T-helper 22 cell (primary cell): ENCODE measurements at regions not wholly inside any gene's neighbourhood (a gene's known extent, or its start where the extent isn't known, plus 50 kb on each side); places are given as distances from the start of the nearest gene placed in this dataset.

Experiments
- DNase-seq: peaks from one replicate; pipeline ENCODE4 v3.0.0-alpha.2; 2020; ENCODE audit warnings: low read depth

- no peak for DNase-seq
These were observed 1258.0 kb upstream of the ZEB2 start for GRCh38 chr2:145777914-145778313.

- no peak for DNase-seq
These were observed 1257.4 kb upstream of the ZEB2 start for GRCh38 chr2:145777297-145777696.

GRCh38 chr2:145775591-145775990 lies 1255.7 kb upstream of the ZEB2 start:
- DNase-seq, result no peak

- DNase-seq, result no peak
These were observed 1251.6 kb upstream of the ZEB2 start for GRCh38 chr2:145771525-145771924.

GRCh38 chr2:145769011-145769716 lies 1249.2 kb upstream of the ZEB2 start:
- DNase-seq, result no peak

GRCh38 chr2:145765874-145766273 lies 1246.0 kb upstream of the ZEB2 start:
- no peak for DNase-seq

GRCh38 chr2:145764631-145765030 lies 1244.7 kb upstream of the ZEB2 start:
- no peak for DNase-seq

GRCh38 chr2:145760781-145761649 lies 1241.1 kb upstream of the ZEB2 start:
- DNase-seq, result no peak

GRCh38 chr2:145759228-145759915 lies 1239.5 kb upstream of the ZEB2 start:
- DNase-seq, result no peak

GRCh38 chr2:145757503-145758246 lies 1237.8 kb upstream of the ZEB2 start:
- DNase-seq, result no peak

- no peak for DNase-seq
These were observed 1235.3 kb upstream of the ZEB2 start for GRCh38 chr2:145755019-145755837.

- DNase-seq, result no peak
These were observed 1234.0 kb upstream of the ZEB2 start for GRCh38 chr2:145753966-145754365.

GRCh38 chr2:145753041-145753608 lies 1233.2 kb upstream of the ZEB2 start:
- no peak for DNase-seq

- no peak for DNase-seq
These were observed 1232.3 kb upstream of the ZEB2 start for GRCh38 chr2:145752091-145752806.

GRCh38 chr2:145751629-145752028 lies 1231.7 kb upstream of the ZEB2 start:
- no peak for DNase-seq

- no peak for DNase-seq
These were observed 1231.2 kb upstream of the ZEB2 start for GRCh38 chr2:145751155-145751554.

- no peak for DNase-seq
These were observed 1230.7 kb upstream of the ZEB2 start for GRCh38 chr2:145750612-145751011.

- DNase-seq, result no peak
These were observed 1230.2 kb upstream of the ZEB2 start for GRCh38 chr2:145750144-145750543.

GRCh38 chr2:145749556-145749955 lies 1229.6 kb upstream of the ZEB2 start:
- no peak for DNase-seq

GRCh38 chr2:145748927-145749326 lies 1229.0 kb upstream of the ZEB2 start:
- no peak for DNase-seq
